GM12878 (cell line): ENCODE measurements at regions not wholly inside any gene's neighbourhood (a gene's known extent, or its start where the extent isn't known, plus 50 kb on each side); places are given as distances from the start of the nearest gene placed in this dataset.

Experiments used
- MAX ChIP-seq: IDR thresholded peaks from 2 replicates; pipeline ENCODE4 v1.6.1; 2012; ENCODE audit warnings: low read depth, low read length, improper control_type of control experiment
- TF ChIP-seq, protein P1 (sequence below), 3 experiments: IDR thresholded peaks in 2 of 3; conservative IDR thresholded peaks in 1 of 3; 2 replicates each; pipeline ENCODE4 v1.5.1; 2011; ENCODE audit warnings: low read depth in 3 of 3, low read length in 3 of 3, mild to moderate bottlenecking in 3 of 3, control low read depth in 2 of 3, moderate library complexity in 2 of 3, inconsistent platforms in 1 of 3, mixed read lengths in 1 of 3; ENCODE audit not compliant: control insufficient read depth in 2 of 3, insufficient read depth in 1 of 3; ENCODE audit errors: extremely low read depth in 1 of 3

- TF ChIP-seq, protein P1, sequence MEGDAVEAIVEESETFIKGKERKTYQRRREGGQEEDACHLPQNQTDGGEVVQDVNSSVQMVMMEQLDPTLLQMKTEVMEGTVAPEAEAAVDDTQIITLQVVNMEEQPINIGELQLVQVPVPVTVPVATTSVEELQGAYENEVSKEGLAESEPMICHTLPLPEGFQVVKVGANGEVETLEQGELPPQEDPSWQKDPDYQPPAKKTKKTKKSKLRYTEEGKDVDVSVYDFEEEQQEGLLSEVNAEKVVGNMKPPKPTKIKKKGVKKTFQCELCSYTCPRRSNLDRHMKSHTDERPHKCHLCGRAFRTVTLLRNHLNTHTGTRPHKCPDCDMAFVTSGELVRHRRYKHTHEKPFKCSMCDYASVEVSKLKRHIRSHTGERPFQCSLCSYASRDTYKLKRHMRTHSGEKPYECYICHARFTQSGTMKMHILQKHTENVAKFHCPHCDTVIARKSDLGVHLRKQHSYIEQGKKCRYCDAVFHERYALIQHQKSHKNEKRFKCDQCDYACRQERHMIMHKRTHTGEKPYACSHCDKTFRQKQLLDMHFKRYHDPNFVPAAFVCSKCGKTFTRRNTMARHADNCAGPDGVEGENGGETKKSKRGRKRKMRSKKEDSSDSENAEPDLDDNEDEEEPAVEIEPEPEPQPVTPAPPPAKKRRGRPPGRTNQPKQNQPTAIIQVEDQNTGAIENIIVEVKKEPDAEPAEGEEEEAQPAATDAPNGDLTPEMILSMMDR (IDR thresholded peaks at IDR 0.05 in 2 of 3, conservative IDR thresholded peaks at IDR 0.05 in 1 of 3; ENCODE audit: control insufficient read depth in 2 of 3, extremely low read depth in 1 of 3, insufficient read depth in 1 of 3, low read depth in 3 of 3, low read length in 3 of 3), result no peak
- no peak for TF ChIP-seq MAX
Observed at GRCh38 chr7:16063716-16064675, 357.3 kb downstream of the CRPPA start.
